Smooth muscle cell (in vitro differentiated cells): ENCODE measurements at regions not wholly inside any gene's neighbourhood (a gene's known extent, or its start where the extent isn't known, plus 50 kb on each side); places are given as distances from the start of the nearest gene placed in this dataset.

ENCODE experiments used
- DNase-seq: peaks from one replicate; lab custom pipeline; 2025; ENCODE audit not compliant: unreplicated experiment; lab: John Stamatoyannopoulos, UW
- H2AFZ ChIP-seq: fragments of 200-600 bp; sonication (generic); 2 replicates; pipeline ENCODE4 v1.6.0; 2016; ENCODE audit warnings: antibody characterized with exemption, low read depth, mild to moderate bottlenecking
- H3F3A ChIP-seq: fragments of 200-600 bp; sonication (generic); 2 replicates; pipeline ENCODE4 v1.6.0; 2017; ENCODE audit warnings: antibody characterized with exemption, low read depth
- H3K27ac ChIP-seq: fragments of 200-600 bp; sonication (generic); 2 replicates; pipeline ENCODE4 v1.5.1; 2016; ENCODE audit warnings: low read depth, mild to moderate bottlenecking
- H3K27me3 ChIP-seq: fragments of 200-600 bp; sonication (generic); 2 replicates; pipeline ENCODE4 v1.6.1; 2016; ENCODE audit warnings: low read depth, mild to moderate bottlenecking
- H3K36me3 ChIP-seq: fragments of 200-600 bp; sonication (generic); 2 replicates; pipeline ENCODE4 v1.5.1; 2016; ENCODE audit warnings: low read depth
- H3K4me1 ChIP-seq: fragments of 200-600 bp; sonication (generic); 2 replicates; pipeline ENCODE4 v1.5.1; 2016; ENCODE audit warnings: low read depth
- H3K4me2 ChIP-seq: fragments of 200-600 bp; sonication (generic); 2 replicates; pipeline ENCODE4 v1.6.0; 2016; ENCODE audit warnings: mild to moderate bottlenecking
- H3K4me3 ChIP-seq: fragments of 200-600 bp; sonication (generic); 2 replicates; pipeline ENCODE4 v1.5.1; 2016; ENCODE audit warnings: mild to moderate bottlenecking
- H3K79me2 ChIP-seq: fragments of 200-600 bp; sonication (generic); 2 replicates; pipeline ENCODE4 v1.6.0; 2016; ENCODE audit warnings: low read depth, mild to moderate bottlenecking
- H3K9ac ChIP-seq: fragments of 200-600 bp; sonication (generic); 2 replicates; pipeline ENCODE4 v1.6.0; 2016; ENCODE audit warnings: low read depth
- H3K9me3 ChIP-seq: fragments of 200-600 bp; sonication (generic); replicated peaks from 2 replicates; pipeline ENCODE4 v1.5.1; 2016; ENCODE audit warnings: low read depth
- H4K20me1 ChIP-seq: fragments of 200-600 bp; sonication (generic); 2 replicates; pipeline ENCODE4 v1.6.0; 2016; ENCODE audit warnings: low read depth
- WGBS: methylation state at CpG from one replicate; pipeline ENCODE4 v1.1.7; 2016; ENCODE audit warnings: low lambda C conversion rate; 5-methylcytosine and 5-hydroxymethylcytosine counted together
- TF ChIP-seq, protein P1 (sequence below): fragments of 200-600 bp; sonication (generic); IDR thresholded peaks from 2 replicates; pipeline ENCODE4 v1.5.1; 2017; ENCODE audit warnings: borderline replicate concordance, mild to moderate bottlenecking, antibody characterized with exemption; ENCODE audit not compliant: insufficient read depth, poor library complexity, severe bottlenecking

DNA sequence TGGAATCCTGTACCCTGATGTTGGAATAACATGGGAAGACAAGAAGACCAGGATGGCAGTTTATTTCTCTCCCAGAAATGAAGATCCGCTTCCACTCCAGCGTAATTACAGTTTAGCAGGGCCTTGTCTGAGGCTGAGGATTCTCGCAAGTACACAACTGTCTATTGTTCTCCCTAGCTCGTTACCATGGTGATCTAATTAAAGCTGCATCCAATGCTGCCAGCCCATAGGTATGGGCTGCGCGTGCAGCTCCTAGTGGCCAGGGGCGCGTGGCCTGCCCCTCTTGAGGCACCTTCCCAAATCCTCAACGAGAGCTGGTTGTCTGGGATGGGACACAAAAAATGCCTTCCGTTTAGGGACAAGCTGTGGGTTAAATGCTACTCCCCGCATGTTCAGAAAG lies 344.9 kb downstream of the CYRIA start:
- no peaks in the 10 kb centered on the region for H3K9me3 ChIP-seq
- no peaks in the 10 kb centered on the region for H3K36me3 ChIP-seq
- TF ChIP-seq, protein P1, sequence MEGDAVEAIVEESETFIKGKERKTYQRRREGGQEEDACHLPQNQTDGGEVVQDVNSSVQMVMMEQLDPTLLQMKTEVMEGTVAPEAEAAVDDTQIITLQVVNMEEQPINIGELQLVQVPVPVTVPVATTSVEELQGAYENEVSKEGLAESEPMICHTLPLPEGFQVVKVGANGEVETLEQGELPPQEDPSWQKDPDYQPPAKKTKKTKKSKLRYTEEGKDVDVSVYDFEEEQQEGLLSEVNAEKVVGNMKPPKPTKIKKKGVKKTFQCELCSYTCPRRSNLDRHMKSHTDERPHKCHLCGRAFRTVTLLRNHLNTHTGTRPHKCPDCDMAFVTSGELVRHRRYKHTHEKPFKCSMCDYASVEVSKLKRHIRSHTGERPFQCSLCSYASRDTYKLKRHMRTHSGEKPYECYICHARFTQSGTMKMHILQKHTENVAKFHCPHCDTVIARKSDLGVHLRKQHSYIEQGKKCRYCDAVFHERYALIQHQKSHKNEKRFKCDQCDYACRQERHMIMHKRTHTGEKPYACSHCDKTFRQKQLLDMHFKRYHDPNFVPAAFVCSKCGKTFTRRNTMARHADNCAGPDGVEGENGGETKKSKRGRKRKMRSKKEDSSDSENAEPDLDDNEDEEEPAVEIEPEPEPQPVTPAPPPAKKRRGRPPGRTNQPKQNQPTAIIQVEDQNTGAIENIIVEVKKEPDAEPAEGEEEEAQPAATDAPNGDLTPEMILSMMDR, result no peak
- H2AFZ ChIP-seq, result no peak overlapping the region
- no peaks in the 10 kb centered on the region for H3K27me3 ChIP-seq
- 74% methylated on average over 11 of the region's 11 CpGs for WGBS
- H3F3A ChIP-seq, result no peaks in the 10 kb centered on the region
- H4K20me1 ChIP-seq, result no peaks in the 10 kb centered on the region
- H3K79me2 ChIP-seq, result no peaks in the 10 kb centered on the region
- DNase-seq, result no peak
- H3K9ac ChIP-seq, result no peak overlapping the region
- H3K4me1 ChIP-seq, result peaks cover 25% of the 10 kb centered on the region
- no peak overlapping the region for H3K4me2 ChIP-seq
- H3K27ac ChIP-seq, result no peak overlapping the region
- no peak overlapping the region for H3K4me3 ChIP-seq

DNA sequence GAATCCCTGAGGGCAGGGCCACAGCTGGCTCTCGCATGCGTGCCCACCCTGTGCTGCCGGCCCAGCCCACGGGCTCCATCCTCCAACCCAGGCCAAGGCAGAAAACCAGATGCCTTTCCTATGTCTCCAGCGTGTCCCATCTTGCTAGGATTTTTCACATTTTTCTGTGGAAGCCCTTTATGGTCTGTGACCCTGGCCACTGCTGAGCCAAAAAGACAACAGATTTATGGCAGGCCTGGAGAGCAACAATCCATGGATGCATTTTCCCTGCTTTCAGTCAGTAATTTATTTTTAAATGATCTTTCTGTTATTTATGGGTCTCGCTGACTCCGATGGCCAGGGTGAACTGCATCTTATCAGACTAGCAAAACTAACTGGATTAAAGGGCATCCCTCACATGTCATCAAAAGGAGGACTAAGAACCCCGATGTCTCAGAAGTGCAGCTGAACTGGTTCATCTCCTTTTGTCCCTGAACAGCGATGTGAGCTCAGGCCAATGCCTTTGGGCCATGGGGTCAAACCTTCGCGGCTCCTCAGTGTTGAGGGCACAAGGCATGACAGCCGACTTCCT lies 346.0 kb downstream of the CYRIA start:
- TF ChIP-seq, protein P1, result no peak
- Histone ChIP-seq H3K79me2 (no peaks in the 10 kb centered on the region), H3K9ac (no peak overlapping the region), H3K4me1 (peaks cover 17% of the 10 kb centered on the region), H3K27ac (peak overlapping the region; percentile 18), H4K20me1 (no peaks in the 10 kb centered on the region), H3K4me3 (no peak overlapping the region), H3K27me3 (no peaks in the 10 kb centered on the region), H3K36me3 (no peaks in the 10 kb centered on the region), H3K4me2 (peak overlapping the region; percentile 27), H3K9me3 (no peaks in the 10 kb centered on the region), H3F3A (no peaks in the 10 kb centered on the region), H2AFZ (no peak overlapping the region)
- 20% methylated on average over 12 of the region's 12 CpGs for WGBS
- no peak for DNase-seq

DNA sequence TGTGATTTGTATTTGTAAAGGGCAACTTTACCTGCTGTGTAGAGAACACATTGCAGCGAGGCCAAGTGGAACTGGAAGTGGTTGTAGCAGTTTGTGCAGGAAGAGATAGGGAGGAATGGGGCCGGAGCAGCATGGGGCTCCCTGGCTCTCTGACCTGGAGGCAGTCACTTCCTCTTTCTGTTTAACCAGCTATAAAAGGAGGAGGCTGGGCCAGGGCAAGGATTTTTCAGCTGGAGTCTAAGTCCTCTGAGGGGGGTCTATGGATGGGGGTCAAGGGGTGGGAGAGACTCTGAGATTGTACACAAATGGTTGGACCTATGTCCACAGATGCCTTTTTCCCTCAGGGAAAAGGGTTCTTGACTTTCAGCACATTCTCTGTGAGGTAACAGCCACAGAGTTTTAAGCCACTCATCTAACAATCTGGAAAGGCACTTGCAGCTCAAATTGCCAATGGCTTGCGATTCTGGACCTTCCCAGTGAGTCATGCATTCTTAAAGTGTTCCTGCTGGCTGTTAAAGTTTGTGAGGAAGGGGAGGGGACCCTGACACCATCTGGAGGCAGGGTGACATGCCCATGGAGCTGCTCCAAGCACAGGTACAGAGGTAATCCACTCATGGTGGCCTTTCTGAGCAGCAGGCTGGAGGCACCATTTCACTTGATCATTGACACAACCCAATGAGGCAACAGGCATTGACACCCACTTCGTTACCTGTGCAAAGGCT lies 347.0 kb downstream of the CYRIA start:
- TF ChIP-seq, protein P1, result no peak
- H3K9me3 ChIP-seq, result no peaks in the 10 kb centered on the region
- no peak overlapping the region for H3K9ac ChIP-seq
- no peak overlapping the region for H3K4me3 ChIP-seq
- peaks cover 17% of the 10 kb centered on the region for H3K4me1 ChIP-seq
- no peaks in the 10 kb centered on the region for H3K27me3 ChIP-seq
- H4K20me1 ChIP-seq, result no peaks in the 10 kb centered on the region
- H3F3A ChIP-seq, result no peaks in the 10 kb centered on the region
- H3K36me3 ChIP-seq, result no peaks in the 10 kb centered on the region
- DNase-seq, result no peak
- 26% methylated on average over 4 of the region's 4 CpGs for WGBS
- H2AFZ ChIP-seq, result peak overlapping the region; percentile 15
- peak overlapping the region; percentile 18 for H3K27ac ChIP-seq
- H3K79me2 ChIP-seq, result no peaks in the 10 kb centered on the region
- peak overlapping the region; percentile 27 for H3K4me2 ChIP-seq

DNA sequence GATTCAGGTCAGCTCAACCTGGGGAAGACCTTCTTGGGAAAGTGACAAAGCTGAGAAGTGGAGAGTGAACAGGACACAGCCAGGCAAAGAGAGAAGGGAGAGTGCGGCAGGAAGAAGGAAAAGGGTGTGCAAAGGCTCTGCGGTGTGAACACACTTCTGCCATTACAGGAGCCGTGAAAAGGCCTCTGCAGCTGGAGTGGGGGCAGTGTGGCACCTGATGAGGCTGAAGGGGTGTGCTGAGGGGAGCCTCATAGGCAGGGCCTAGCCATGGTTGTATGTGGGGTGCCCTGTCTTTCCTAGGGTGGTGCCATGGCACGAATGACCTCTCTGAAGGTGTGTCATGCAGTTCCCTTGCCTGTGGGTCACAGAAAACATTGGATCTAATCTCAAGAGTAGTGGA lies 347.6 kb downstream of the CYRIA start:
- H3F3A ChIP-seq, result no peaks in the 10 kb centered on the region
- peaks cover 17% of the 10 kb centered on the region for H3K4me1 ChIP-seq
- H3K4me3 ChIP-seq, result no peak overlapping the region
- no peaks in the 10 kb centered on the region for H3K79me2 ChIP-seq
- WGBS, result 89% methylated on average over 4 of the region's 4 CpGs
- H3K9me3 ChIP-seq, result no peaks in the 10 kb centered on the region
- peak overlapping the region; percentile 27 for H3K4me2 ChIP-seq
- no peak for DNase-seq
- no peak overlapping the region for H3K9ac ChIP-seq
- H3K27me3 ChIP-seq, result no peaks in the 10 kb centered on the region
- H3K27ac ChIP-seq, result no peak overlapping the region
- TF ChIP-seq, protein P1, result no peak
- peak overlapping the region; percentile 15 for H2AFZ ChIP-seq
- H4K20me1 ChIP-seq, result no peaks in the 10 kb centered on the region
- H3K36me3 ChIP-seq, result no peaks in the 10 kb centered on the region
